Sciatic nerve (tissue), 2 donors: ENCODE measurements at regions not wholly inside any gene's neighbourhood (a gene's known extent, or its start where the extent isn't known, plus 50 kb on each side); places are given as distances from the start of the nearest gene placed in this dataset.
A peak's percentile ranks its signal among the peaks of the same experiment; 100 is the strongest.
"Not testable (repeated sequence)": the region's sequence is repeated elsewhere in the genome, so short reads cannot be mapped to it uniquely, and the experiment has no call there.

ENCODE experiments used
- ATAC-seq: fragments of 200-7000 bp; cut with Tn5 transposase; one replicate; pipeline ENCODE4 v1.9.1; 2020; ENCODE audit warnings: mild to moderate bottlenecking, moderate library complexity
- DNase-seq: peaks from one replicate; pipeline ENCODE4 v3.0.0-alpha.2; 2020; ENCODE audit warnings: low spot score
- intact Hi-C: fragments of 100-400 bp; cut with DNase I; formaldehyde crosslinking; loops from one replicate; pipeline ENCODE4 v1.14.2; 2022
- donor health status: DM: no; HTN: no; CAD: no.
- donor health status: DM: no; HTN: no; CAD: no.

DNA sequence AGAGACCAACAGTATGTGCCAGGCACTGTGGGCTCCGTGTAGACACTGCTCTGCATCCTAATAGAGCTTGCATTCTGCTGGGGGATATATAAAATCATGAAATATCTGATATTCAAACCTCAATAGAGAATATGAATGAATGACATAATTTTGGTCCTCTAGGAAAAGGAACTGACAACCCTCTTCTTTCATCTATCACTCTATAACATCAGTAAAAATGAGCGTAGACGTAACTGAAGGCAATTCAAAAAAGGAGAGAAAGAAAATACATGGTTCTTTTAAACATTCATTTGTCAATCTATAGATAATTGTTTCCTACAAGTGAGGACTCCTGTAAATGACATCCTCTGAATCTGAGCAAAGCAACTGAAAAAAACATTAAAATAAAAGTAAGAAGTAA lies 607.4 kb upstream of the LRRN3 start:
- DNase-seq (no peak), ATAC-seq (no peak)
- intact Hi-C loops: no loop called here

DNA sequence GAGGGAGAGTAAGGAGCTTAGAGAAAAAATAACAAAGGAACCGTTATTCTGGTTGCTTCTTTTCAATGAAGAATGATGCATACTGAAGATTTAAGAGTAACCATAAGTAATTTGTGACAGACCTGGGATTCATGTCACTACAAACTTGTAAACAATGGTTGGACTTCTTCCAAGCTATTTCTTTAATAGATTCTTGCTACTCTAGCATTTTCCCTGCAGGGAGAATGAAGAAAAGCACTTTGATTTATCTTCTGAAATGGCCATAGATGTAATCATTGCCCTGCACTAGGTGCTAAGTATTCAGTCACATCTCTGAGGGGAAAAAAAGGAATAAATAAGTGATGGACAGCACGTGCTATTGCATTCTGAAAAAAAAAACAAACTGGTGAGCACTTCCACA lies 606.6 kb upstream of the LRRN3 start:
- DNase-seq (no peak), ATAC-seq (no peak)
- intact Hi-C loops: no loop called here

DNA sequence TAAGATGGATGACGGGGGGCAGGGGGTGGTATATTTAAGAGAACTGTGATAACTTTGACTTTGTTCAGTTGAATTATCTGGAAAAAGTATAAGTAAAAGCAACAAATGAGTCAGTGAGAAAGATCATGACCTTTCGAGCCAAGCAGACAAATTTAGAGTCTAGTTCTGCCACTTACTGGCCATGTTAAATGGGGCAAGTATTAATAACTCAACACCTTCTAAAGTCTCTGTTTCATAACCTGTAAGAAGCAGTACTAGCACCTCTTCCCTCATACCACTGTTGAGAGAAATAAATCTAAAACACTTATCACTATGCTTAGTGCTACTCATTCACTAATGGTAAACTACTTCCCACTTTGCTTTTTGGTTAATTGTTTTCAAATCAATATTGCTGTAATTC lies 604.4 kb upstream of the LRRN3 start:
- DNase-seq (no peak), ATAC-seq (no peak)
- intact Hi-C loops: no loop called here

DNA sequence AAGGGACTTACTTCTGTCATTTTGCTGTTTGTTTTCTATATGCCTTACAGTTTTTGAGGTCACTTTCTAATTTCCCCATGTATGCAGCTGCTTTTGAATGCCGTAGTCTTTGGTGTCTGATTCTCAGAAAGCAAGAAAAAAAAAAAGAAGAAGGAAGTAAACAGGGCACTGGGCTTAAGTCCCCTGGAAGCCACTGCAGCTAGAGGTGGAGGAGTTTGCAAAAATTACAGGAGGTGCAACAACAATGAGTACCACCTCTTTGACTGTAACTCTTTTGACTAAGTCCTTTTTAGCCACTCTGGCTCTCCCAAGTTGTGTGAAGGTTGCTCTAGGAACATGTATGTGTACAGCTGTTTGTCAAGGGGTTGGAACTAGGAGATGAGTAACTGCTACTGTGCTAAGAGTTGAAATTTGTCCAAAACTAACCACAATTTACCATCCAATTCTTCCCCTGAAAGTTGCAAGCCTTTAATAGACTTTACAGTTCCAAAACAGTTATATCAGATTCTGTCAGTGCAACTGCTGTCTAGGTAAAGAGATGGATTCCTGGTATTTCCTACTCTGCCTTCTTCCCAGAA lies 588.0 kb upstream of the LRRN3 start:
- intact Hi-C loops: no loop called here
- DNase-seq (no peak), ATAC-seq (no peak)

DNA sequence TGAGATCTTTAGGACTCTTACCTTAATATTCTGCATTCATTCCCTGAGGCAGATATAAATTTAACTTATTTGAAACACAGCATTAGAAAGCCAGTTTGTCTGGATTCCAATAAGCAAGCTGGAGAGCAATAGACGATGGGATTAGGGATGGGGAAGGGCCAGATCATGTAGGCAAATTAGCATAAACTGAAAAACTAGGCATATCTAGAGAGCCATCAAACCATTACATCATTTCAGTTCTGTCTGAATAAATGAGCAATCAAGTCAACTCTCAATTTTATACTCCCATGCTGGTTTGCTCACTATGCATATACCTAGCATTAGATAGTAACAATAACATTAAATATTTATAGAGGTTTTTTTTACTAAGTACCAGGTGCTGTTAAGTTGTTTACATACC lies 583.6 kb upstream of the LRRN3 start:
- intact Hi-C loops: no loop called here
- no peak for ATAC-seq
- DNase-seq: no peak

DNA sequence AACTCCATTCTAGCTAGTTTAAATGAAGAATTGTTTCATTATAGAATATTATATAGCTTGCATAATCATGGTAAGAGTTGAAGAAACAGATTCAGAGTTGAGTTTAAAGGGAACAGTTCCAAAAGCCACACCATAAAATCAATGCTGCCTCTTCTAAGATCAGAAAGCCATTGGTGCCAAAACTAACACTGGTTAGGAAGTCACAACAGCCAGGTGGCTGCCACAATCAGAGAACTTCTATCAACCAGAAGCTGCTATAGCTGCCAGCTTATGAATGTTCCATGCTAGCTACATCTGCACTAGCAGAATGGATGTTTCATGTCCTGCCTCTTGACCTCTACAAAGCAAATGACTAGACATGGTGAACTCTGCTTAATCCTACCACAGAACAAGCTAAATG lies 583.1 kb upstream of the LRRN3 start:
- no peak for ATAC-seq
- intact Hi-C loops: no loop called here
- no peak for DNase-seq

DNA sequence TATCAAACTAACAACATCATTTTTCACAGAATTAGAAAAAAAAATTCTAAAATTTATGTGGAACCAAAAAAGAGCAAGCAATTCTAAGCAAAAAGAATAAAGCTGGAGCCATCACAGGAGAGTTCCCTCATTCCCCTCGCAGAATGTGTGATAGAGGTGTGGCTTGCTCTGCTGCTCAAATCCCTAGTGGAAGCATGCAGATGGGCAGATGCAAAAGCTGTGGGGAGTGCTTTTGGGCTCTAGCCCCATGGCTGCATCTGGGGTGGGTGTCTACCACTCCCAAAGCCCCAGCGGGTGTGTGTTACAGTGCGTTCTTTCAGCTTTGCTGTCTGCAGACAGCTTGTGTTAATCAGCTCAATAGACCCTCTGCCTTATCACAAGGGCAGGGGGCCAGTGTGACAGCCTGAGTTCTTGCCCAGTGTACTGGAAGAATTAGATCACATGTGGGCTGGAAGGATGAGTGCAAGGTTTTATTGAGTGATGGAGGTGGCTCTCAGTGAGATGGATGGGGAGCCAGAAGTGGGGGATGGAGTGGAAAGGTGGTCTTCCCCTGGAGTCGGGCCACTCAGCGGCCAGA lies 575.9 kb upstream of the LRRN3 start:
- ATAC-seq, intact Hi-C loops, DNase-seq: not testable (repeated sequence)

DNA sequence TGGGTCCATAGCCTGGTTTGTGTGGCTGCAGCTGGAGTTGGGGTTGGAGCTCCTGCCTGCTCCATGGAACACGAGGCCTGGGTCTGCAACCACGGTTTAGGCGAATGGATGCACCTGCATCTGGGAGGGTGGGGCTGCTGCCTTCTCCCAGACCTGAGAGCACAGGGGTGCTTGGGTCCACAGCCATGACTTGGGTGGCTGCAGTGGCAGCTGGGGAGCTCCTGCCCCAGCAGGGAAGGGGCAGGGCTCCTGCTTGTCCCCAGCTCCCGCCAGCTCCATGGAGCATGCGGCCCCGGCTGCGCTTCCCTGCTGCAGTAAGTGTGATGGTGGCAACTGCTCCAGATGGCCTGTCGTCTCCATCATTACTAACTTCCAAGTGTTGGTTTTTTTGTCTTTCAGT lies 571.1 kb upstream of the LRRN3 start:
- no peak for DNase-seq
- intact Hi-C loops: no loop called here
- peak; percentile 15 for ATAC-seq

DNA sequence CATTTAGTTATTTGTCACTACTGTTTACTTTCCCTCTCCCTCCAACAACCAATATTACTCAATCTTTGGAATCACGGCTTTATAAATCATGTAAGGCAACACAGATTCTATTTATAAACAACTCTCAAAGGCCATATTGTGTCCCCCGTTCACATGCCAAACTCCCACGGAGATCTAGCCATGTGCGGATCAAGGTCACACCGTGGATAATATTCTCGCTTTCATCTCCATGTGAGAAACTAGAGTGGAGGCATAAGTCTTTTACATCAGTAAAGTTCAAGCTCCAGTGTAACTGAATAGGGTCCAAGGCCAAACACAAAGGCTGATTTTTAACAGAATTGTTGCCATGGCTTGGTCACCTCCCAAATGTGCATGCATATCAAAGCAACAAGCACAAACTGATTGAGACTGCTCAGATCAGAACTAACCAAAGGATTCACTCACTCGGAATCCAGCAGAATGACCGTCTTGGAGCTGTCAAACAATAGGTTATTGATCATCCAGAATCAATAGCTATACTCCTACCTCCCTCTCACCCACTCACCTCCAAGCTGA lies 569.5 kb upstream of the LRRN3 start:
- DNase-seq (no peak), ATAC-seq (no peak)
- intact Hi-C loops: no loop called here

DNA sequence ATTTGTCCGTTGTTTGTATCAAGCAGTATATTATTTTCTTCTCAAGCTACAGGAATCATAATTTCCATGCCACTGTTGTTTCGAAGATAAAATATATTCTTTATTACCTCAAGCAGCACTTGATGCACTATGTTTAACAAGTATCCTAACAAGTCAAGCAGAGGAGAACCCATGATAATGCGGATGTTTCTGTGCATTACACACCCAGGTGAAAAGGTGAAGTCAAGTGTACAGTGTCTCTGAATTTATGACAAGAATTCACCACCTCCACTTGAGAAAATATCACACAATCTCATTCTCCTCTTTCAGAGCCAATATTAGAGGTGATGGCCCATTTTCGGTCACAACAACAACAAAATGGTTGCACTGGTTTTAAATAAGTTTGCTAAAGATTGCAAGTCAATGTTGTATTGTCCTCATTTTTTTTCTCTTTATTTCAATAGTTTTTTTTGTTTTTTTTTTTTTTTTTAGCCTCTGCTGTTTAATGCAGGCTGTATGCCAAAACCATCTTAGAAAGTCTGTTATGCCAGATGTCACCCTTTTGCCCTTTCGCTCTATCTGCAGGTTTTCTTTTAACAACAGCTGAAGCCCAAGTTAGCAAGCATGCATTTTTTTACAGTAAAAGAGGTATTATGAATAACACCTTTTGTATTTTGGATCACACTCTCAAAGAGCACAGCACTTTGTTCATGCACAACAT lies 568.7 kb upstream of the LRRN3 start:
- DNase-seq: no peak
- intact Hi-C loops: no loop called here
- ATAC-seq: no peak

DNA sequence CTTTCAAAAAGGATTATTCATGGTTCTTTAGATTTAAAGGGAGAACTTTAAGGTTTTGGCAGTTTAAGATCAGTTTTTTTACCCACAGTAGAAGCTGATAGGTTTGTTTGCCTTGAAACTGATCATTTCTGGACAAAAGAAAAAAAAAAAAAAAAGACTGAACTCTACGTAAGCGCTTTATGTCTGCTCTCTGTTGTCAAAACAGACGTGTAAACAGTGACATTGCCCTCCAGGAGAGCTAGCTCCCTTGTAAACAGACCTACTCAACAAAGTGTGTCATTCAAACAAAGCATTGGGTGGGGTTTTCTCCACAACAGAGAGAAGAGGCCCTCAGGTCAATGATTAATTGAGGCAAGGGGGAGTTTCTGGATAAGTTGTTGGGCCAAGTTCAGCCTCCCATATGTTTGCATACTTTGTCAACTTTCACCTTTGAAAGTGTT lies 568.1 kb upstream of the LRRN3 start:
- no peak for ATAC-seq
- DNase-seq: no peak
- intact Hi-C loops: no loop called here

DNA sequence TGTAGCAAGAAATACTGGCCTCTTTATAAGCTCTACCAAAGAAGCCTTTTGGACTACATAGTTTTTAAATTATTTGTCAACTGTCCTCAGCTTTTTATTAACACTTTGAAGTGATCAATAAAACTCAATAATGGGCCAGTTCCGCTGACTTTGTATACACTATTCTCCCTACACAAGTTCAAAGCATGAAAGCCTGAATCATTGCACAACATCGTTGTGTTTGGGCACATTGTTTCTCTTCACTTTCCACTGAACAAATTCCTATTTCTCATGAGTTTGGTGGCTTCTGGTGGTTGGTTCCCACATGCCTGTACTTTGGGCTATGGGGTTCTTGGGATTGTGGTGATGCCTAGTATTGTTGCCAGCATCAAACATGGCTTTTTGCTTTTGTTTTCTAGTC lies 561.8 kb upstream of the LRRN3 start:
- DNase-seq (no peak), ATAC-seq (no peak)
- intact Hi-C loops: no loop called here

DNA sequence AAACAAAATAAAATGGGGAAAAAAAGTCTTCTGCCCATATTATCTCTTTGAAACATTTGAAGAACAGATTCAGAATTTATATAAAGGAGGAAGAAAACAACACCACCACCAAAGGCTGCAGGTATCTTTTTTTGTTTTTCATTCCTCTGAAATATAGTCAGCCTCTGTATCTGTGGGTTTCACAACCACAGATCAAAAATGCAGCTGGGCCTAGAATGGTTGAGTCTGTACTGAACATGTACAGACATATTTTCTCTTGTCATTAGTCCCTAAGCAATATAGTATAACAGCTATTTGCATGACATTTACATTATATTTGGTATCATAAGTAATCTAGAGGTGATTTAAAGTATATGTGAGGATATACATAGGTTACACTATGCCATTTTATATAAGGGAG lies 559.7 kb upstream of the LRRN3 start:
- DNase-seq (no peak), ATAC-seq (no peak)
- intact Hi-C loops: no loop called here

DNA sequence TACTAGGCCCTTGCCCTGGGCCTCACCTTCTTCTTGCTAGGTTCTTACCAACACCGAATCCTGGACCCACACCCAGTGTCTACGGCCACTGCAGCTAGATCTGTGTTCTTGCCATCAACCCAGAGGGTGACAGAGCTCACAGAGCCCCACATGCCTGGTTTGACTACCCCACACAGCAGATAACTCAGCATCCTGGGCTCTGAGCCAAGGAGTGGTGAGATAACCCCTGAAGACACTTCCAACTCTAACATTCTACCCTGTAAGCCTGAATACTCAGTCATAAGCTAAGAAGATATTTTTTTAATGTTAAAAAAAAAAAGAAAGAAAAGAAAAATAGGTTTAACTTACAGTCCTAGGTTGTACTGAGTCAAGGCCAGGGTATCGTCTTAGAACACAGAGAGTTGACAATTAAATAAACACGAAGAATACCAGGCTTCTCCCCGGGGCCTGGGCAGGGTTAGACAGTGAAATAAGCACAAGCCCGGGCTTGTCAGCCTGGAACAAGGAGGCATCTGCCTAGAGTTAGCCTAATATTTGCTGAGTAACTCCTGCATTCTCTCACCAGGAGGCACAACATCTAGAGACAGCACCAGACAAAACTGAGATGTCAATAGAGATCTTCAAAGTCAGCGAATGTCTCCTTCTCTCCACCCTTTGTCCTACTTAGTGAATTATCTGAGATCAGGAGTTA lies 556.5 kb upstream of the LRRN3 start:
- DNase-seq: no peak
- no peak for ATAC-seq
- intact Hi-C loops: no loop called here

DNA sequence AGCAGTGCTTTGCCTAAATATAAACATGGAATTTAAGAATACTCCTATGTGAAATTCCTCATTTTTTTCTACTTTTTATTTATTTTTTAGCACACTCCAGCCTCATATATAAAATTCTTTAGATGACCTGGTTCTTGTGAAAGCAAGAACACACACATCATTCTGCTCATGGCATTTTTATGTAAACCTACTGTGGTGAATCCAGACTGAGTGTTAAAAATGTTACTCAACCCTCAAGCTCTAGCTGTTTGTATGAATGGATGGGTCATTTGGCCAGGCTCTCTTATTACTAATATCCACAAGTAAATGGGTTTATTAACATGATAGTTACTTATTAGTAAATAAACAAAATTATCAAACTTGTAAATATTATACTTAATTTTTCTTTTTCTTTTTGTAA lies 551.7 kb upstream of the LRRN3 start:
- intact Hi-C loops: no loop called here
- DNase-seq (no peak), ATAC-seq (no peak)

DNA sequence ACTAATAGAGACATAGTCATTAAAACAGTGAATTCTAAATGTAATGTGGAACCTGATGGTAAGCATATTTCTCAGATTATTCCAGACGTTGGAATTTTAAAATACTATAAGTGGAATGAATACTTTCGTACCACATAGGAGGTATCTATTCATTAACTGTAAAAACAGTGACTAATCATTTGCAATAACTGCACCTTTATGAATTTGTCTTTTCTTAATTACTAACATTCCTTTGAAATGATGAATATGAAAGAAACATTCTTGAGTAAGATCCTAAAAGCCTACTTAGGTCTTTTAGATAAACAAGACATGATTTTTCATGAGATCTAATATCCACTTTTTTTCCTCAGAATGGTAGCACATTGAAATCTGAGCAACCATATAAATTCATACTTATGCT lies 549.0 kb upstream of the LRRN3 start:
- ATAC-seq: no peak
- intact Hi-C loops: no loop called here
- no peak for DNase-seq

DNA sequence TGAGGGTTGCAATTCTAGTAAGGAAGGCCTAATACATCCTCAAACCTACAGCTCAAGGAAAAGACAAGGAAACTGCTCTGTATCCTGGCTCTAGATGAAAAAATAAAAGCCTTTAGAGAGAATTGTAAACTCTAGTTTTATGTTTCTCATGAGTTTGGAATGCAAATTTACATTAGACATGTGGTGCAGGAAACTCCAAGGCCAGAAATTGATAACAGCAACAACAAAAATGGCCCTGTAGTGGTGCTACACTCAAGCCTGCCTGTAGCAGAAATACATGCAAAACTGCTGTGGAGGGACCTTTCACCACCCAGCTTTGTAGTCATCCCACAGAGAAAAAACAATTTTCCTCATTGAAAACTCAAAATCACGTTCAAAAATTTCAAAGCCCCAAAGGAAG lies 546.7 kb upstream of the LRRN3 start:
- intact Hi-C loops: no loop called here
- DNase-seq (no peak), ATAC-seq (no peak)

DNA sequence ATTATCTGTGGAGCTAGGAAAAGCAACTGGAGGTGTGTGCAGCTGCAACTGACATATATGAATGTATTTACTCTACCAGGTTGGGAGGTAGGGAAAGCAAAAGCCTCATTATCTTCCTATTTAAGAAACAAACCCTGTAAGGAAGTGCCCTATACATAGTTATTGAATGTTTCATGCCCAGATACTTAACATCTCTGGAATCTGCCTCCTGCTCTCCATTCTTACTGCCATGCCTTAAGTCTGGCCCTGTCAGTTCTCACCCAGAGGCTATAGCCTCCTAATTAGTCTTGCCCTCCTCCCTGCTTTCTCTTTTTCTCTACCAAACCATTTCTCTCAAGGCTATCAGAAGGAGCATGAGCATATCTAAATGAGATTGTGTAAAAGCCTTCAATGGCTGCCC lies 542.6 kb upstream of the LRRN3 start:
- ATAC-seq (no peak), DNase-seq (no peak)
- intact Hi-C loops: no loop called here

DNA sequence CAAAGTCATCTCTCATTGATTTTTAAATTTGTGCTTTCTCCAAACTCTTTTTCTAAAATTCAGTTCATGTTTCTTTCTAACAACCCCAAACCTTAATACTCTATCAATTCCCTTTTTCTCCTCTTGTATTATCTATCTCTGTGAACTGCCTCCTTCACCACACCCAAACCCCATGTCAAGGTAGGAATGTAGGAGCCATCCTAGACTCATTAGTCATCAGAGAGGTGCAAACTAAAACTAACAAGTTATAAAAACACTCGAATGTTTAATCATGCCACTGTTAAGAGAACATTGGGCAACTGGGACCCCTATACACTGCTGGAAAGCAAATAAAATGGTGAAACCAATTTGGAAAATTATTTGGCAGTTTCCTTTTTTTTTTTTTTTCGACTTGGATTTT lies 533.8 kb upstream of the LRRN3 start:
- intact Hi-C loops: no loop called here
- ATAC-seq (no peak), DNase-seq (no peak)

DNA sequence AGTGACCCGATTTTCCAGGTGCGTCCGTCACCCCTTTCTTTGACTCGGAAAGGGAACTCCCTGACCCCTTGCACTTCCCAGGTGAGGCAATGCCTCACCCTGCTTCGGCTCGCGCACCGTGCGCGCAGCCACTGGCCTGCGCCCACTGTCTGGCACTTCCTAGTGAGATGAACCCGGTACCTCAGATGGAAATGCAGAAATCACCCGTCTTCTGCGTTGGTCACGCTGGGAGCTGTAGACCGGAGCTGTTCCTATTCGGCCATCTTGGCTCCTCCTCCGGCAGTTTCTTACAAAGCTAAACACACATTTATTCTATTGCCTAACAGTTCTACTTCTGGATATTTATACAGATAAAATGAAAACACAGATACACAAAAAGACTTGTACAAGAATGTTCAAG lies 527.6 kb upstream of the LRRN3 start:
- intact Hi-C loops, ATAC-seq: not testable (repeated sequence)

More for the DNA sequence above, 527.6 kb upstream of the LRRN3 start:
- DNase-seq: not testable (repeated sequence)
